ENCODE measurements at regions not wholly inside any gene's neighbourhood (a gene's known extent, or its start where the extent isn't known, plus 50 kb on each side); places are given as distances from the start of the nearest gene placed in this dataset.

- no peak for TF ChIP-seq CTCF (conservative IDR thresholded peaks at IDR 0.05; ENCODE audit: low read length)
- no peak for TF ChIP-seq EZH2phosphoT487 (IDR thresholded peaks at IDR 0.05; ENCODE audit: borderline replicate concordance, low read depth, low read length)
Measured at GRCh38 chr12:124190312-124191023, 104.4 kb upstream of the RFLNA start.
